ENCODE measurements at regions not wholly inside any gene's neighbourhood (a gene's known extent, or its start where the extent isn't known, plus 50 kb on each side); places are given as distances from the start of the nearest gene placed in this dataset.
"Not testable (repeated sequence)": the region's sequence is repeated elsewhere in the genome, so short reads cannot be mapped to it uniquely, and the experiment has no call there.

DNA sequence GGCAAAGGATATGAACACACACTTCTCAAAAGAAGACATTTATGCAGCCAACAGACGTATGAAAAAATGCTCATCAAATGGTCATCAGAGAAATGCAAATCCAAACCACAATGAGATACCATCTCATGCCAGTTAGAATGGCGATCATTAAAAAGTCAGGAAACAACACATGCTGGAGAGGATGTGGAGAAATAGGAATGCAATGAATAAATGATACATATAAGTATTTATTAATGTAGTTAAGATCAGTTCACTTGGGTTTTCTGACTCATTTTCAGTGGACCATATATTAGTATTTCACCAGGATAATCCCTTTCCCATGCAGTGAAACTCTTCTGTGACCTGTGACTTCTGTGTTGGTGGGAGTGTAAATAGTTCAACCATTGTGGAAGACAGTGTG is 110.1 kb downstream of the ATXN3L start:
- CTCF ChIA-PET; H2AFZ ChIP-seq (ENCODE audit: low read depth, low read length, poor library complexity, severe bottlenecking); H3K27me3 ChIP-seq (ENCODE audit: insufficient read depth, low read length); BruUV-seq (replicated peaks); H3K9ac ChIP-seq (ENCODE audit: low read length); H3K9me2 ChIP-seq (ENCODE audit: insufficient read depth); H3K9me3 ChIP-seq (ENCODE audit: control insufficient read depth in 1 of 2, insufficient read depth in 1 of 2, low read depth in 1 of 2, low read length in 2 of 2); H3K36me3 ChIP-seq (ENCODE audit: control insufficient read depth in 1 of 2, insufficient read depth in 2 of 2, low read length in 2 of 2); intact Hi-C loops (cut with micrococcal nuclease); RAD21 ChIA-PET (ENCODE audit: low non-redundant PET in 1 of 2, low total read pairs in 2 of 2, uncharacterized antibody in 2 of 2, unreplicated experiment in 2 of 2); H3K27ac ChIP-seq (ENCODE audit: low read depth, low read length); DNase-seq (ENCODE audit: low read depth, low spot score); POLR2A ChIA-PET; H3K4me1 ChIP-seq (ENCODE audit: control insufficient read depth in 1 of 2, insufficient read depth in 2 of 2, low read length in 2 of 2); H3K4me2 ChIP-seq (ENCODE audit: low read length); ATAC-seq; H3K79me2 ChIP-seq (ENCODE audit: insufficient read depth, low read length); H4K20me1 ChIP-seq (ENCODE audit: insufficient read depth); H3K4me3 ChIP-seq (replicated peaks in 1 of 2; ENCODE audit: low read depth in 1 of 2, low read length in 2 of 2): not testable (repeated sequence)

GRCh38 chrX:13208281-13208935 is 111.4 kb downstream of the ATXN3L start:
- no peaks in the 10 kb centered on the region for H3K4me1 ChIP-seq (ENCODE audit: control insufficient read depth in 1 of 2, insufficient read depth in 2 of 2, low read length in 2 of 2)
- intact Hi-C loops (cut with micrococcal nuclease): no loop called here
- H3K9me2 ChIP-seq (ENCODE audit: insufficient read depth): no peaks in the 10 kb centered on the region
- H3K79me2 ChIP-seq (ENCODE audit: insufficient read depth, low read length): no peaks in the 10 kb centered on the region
- no peaks in the 10 kb centered on the region for H3K27me3 ChIP-seq (ENCODE audit: insufficient read depth, low read length)
- H3K4me3 ChIP-seq (replicated peaks in 1 of 2; ENCODE audit: low read depth in 1 of 2, low read length in 2 of 2): no peak overlapping the region
- CTCF ChIA-PET: no interaction called here
- no peaks in the 10 kb centered on the region for H3K36me3 ChIP-seq (ENCODE audit: control insufficient read depth in 1 of 2, insufficient read depth in 2 of 2, low read length in 2 of 2)
- H3K9me3 ChIP-seq (ENCODE audit: control insufficient read depth in 1 of 2, insufficient read depth in 1 of 2, low read depth in 1 of 2, low read length in 2 of 2): no peaks in the 10 kb centered on the region
- POLR2A ChIA-PET: no interaction called here
- H2AFZ ChIP-seq (ENCODE audit: low read depth, low read length, poor library complexity, severe bottlenecking): no peak overlapping the region
- no peaks in the 10 kb centered on the region for H4K20me1 ChIP-seq (ENCODE audit: insufficient read depth)
- BruUV-seq (replicated peaks): no TSS peak
- H3K9ac ChIP-seq (ENCODE audit: low read length): no peak overlapping the region
- ATAC-seq (no peak), DNase-seq (ENCODE audit: low read depth, low spot score) (no peak)
- no peak overlapping the region for H3K27ac ChIP-seq (ENCODE audit: low read depth, low read length)
- RAD21 ChIA-PET (ENCODE audit: low non-redundant PET in 1 of 2, low total read pairs in 2 of 2, uncharacterized antibody in 2 of 2, unreplicated experiment in 2 of 2): no interaction called here
- no peak overlapping the region for H3K4me2 ChIP-seq (ENCODE audit: low read length)
- no peak for TF ChIP-seq TCF7L2 (IDR thresholded peaks at IDR 0.05; ENCODE audit: borderline replicate concordance, extremely low read depth, insufficient read depth, insufficient read length)
- no peak for TF ChIP-seq CEBPB (IDR thresholded peaks at IDR 0.05; ENCODE audit: low read depth)
- TF ChIP-seq EGR1 (IDR thresholded peaks at IDR 0.05; ENCODE audit: low read depth): no peak
- no peak for TF ChIP-seq JUND (IDR thresholded peaks at IDR 0.05)

All from HCT116 (cell line).